ENCODE measurements at regions not wholly inside any gene's neighbourhood (a gene's known extent, or its start where the extent isn't known, plus 50 kb on each side); places are given as distances from the start of the nearest gene placed in this dataset.
"Not testable (repeated sequence)": the region's sequence is repeated elsewhere in the genome, so short reads cannot be mapped to it uniquely, and the experiment has no call there.

DNA sequence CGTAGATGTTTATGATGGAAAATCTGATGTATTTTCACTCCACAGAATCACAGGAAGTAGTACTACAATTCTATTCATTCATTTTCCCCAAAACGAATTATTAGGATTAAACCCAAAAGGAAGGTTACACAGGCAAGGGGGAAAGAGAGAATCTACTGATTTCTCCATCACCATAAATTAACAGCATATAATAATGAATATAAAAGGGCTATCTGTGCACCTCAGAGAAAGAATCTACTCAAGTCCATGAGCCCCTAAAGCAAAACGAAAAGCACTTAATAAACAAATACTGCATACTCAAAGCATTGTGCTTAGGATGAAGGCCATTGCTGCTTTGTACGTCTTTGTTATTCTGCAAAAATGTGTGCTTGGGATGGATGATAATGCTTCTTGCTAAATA is 740.5 kb upstream of the SEMA6A start:
- 64 to 74% (median 67%) methylated on average over 4 of the region's 4 CpGs for WGBS, 3 donors
- no peaks in the 10 kb centered on the region for H3K9me3 ChIP-seq (ENCODE audit: control insufficient read depth in 2 of 2, insufficient read depth in 1 of 2, low read depth in 1 of 2, low read length in 1 of 2)
- no peak for FAIRE-seq

GRCh38 chr5:117304512-117305107 is 730.0 kb upstream of the SEMA6A start:
- H3K27me3 ChIP-seq (ENCODE audit: control insufficient read depth in 3 of 3, insufficient read depth in 3 of 3, low read length in 3 of 3); H3K4me3 ChIP-seq (ENCODE audit: low read depth in 1 of 3, low read length in 3 of 3); H3K27ac ChIP-seq (ENCODE audit: low read depth in 1 of 3, low read length in 2 of 3); DNase-seq; H3K4me1 ChIP-seq (ENCODE audit: control insufficient read depth in 3 of 3, insufficient read depth in 2 of 3, low read depth in 1 of 3, low read length in 2 of 3); FAIRE-seq; H3K9me3 ChIP-seq (ENCODE audit: control insufficient read depth in 2 of 2, insufficient read depth in 1 of 2, low read depth in 1 of 2, low read length in 1 of 2); H3K36me3 ChIP-seq (ENCODE audit: control insufficient read depth in 3 of 3, insufficient read depth in 2 of 3, low read depth in 1 of 3, low read length in 3 of 3): not testable (repeated sequence)
- 92 to 97% (median 94%) methylated on average over 25 to 34 of the region's 34 CpGs for WGBS, 3 donors

More for the DNA sequence above, 740.5 kb upstream of the SEMA6A start:
- no peak overlapping the region for H3K4me3 ChIP-seq (ENCODE audit: low read depth in 1 of 3, low read length in 3 of 3)
- H3K27ac ChIP-seq (ENCODE audit: low read depth in 1 of 3, low read length in 2 of 3) = no peak overlapping the region
- H3K27me3 ChIP-seq (ENCODE audit: control insufficient read depth in 3 of 3, insufficient read depth in 3 of 3, low read length in 3 of 3) = no peaks in the 10 kb centered on the region
- no peaks in the 10 kb centered on the region for H3K4me1 ChIP-seq (ENCODE audit: control insufficient read depth in 3 of 3, insufficient read depth in 2 of 3, low read depth in 1 of 3, low read length in 2 of 3)
- H3K36me3 ChIP-seq (ENCODE audit: control insufficient read depth in 3 of 3, insufficient read depth in 2 of 3, low read depth in 1 of 3, low read length in 3 of 3) = no peaks in the 10 kb centered on the region
- no peak for DNase-seq

DNA sequence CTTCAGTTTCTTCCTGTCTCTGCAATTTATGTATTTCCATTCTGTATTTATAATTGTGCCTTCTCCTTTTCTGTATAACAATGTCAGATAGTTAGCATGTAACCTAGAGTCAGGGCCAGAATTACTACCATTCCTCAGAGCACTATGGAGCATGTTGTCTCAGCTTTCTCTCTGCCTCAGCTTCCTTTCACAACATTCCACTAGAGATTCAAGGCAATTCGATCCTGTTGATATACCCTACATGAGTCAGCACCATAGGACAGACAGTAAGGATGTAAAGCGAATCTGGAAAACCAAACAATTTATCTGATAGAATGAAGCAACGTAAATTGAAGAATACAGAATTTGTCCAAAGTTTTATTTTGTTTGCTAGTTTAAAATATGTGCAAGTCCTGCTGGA is 728.3 kb upstream of the SEMA6A start:
- no peak for FAIRE-seq
- DNase-seq = no peak
- Histone ChIP-seq H3K27ac (ENCODE audit: low read depth in 1 of 3, low read length in 2 of 3) (no peak overlapping the region), H3K36me3 (ENCODE audit: control insufficient read depth in 3 of 3, insufficient read depth in 2 of 3, low read depth in 1 of 3, low read length in 3 of 3) (no peaks in the 10 kb centered on the region), H3K4me1 (ENCODE audit: control insufficient read depth in 3 of 3, insufficient read depth in 2 of 3, low read depth in 1 of 3, low read length in 2 of 3) (no peaks in the 10 kb centered on the region), H3K9me3 (ENCODE audit: control insufficient read depth in 2 of 2, insufficient read depth in 1 of 2, low read depth in 1 of 2, low read length in 1 of 2) (no peaks in the 10 kb centered on the region), H3K27me3 (ENCODE audit: control insufficient read depth in 3 of 3, insufficient read depth in 3 of 3, low read length in 3 of 3) (no peaks in the 10 kb centered on the region), H3K4me3 (ENCODE audit: low read depth in 1 of 3, low read length in 3 of 3) (no peak overlapping the region)
- 66 to 70% (median 67%) methylated on average over 3 of the region's 3 CpGs for WGBS, 3 donors

DNA sequence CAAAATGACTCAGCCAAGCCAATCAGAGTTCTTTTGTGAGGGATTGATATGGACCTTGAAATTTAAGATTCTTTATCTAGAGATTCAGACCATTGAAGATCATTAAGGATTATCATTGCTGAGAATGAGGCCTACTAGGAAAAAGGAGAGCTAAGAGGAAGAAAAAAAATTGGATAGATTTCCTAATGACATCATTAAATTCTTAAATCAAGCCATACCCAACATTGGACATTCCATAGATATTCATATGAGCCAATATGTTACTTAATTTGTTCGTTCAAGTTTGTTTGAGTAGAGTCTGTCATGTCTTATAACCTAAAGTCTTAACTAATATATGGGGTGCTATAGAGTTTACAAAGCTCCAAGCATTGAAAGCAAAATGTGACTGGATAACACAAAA is 727.9 kb upstream of the SEMA6A start:
- Histone ChIP-seq H3K27me3 (ENCODE audit: control insufficient read depth in 3 of 3, insufficient read depth in 3 of 3, low read length in 3 of 3) (no peaks in the 10 kb centered on the region), H3K4me1 (ENCODE audit: control insufficient read depth in 3 of 3, insufficient read depth in 2 of 3, low read depth in 1 of 3, low read length in 2 of 3) (no peaks in the 10 kb centered on the region), H3K27ac (ENCODE audit: low read depth in 1 of 3, low read length in 2 of 3) (no peak overlapping the region), H3K9me3 (ENCODE audit: control insufficient read depth in 2 of 2, insufficient read depth in 1 of 2, low read depth in 1 of 2, low read length in 1 of 2) (no peaks in the 10 kb centered on the region), H3K4me3 (ENCODE audit: low read depth in 1 of 3, low read length in 3 of 3) (no peak overlapping the region), H3K36me3 (ENCODE audit: control insufficient read depth in 3 of 3, insufficient read depth in 2 of 3, low read depth in 1 of 3, low read length in 3 of 3) (no peaks in the 10 kb centered on the region)
- WGBS, 3 donors = 49 to 59% (median 58%) methylated on average over 1 of the region's 1 CpG
- DNase-seq (no peak), FAIRE-seq (no peak)

- DNase-seq (no peak), FAIRE-seq (no peak)
Measured at GRCh38 chr5:117299936-117300328, 725.3 kb upstream of the SEMA6A start.

GRCh38 chr5:117299224-117299935 is 724.8 kb upstream of the SEMA6A start:
- H3K27ac ChIP-seq (ENCODE audit: low read depth in 1 of 3, low read length in 2 of 3) = no peak overlapping the region
- H3K4me3 ChIP-seq (ENCODE audit: low read depth in 1 of 3, low read length in 3 of 3) = no peak overlapping the region
- no peaks in the 10 kb centered on the region for H3K27me3 ChIP-seq (ENCODE audit: control insufficient read depth in 3 of 3, insufficient read depth in 3 of 3, low read length in 3 of 3)
- FAIRE-seq (no peak), DNase-seq (no peak)
- no peaks in the 10 kb centered on the region for H3K9me3 ChIP-seq (ENCODE audit: control insufficient read depth in 2 of 2, insufficient read depth in 1 of 2, low read depth in 1 of 2, low read length in 1 of 2)
- H3K4me1 ChIP-seq (ENCODE audit: control insufficient read depth in 3 of 3, insufficient read depth in 2 of 3, low read depth in 1 of 3, low read length in 2 of 3) = no peaks in the 10 kb centered on the region
- WGBS, 3 donors = 69 to 80% (median 76%) methylated on average over 5 of the region's 5 CpGs
- H3K36me3 ChIP-seq (ENCODE audit: control insufficient read depth in 3 of 3, insufficient read depth in 2 of 3, low read depth in 1 of 3, low read length in 3 of 3) = no peaks in the 10 kb centered on the region

More at GRCh38 chr5:117299936-117300328, 725.3 kb upstream of the SEMA6A start:
- H3K27ac ChIP-seq (ENCODE audit: low read depth in 1 of 3, low read length in 2 of 3) = no peak overlapping the region
- no peaks in the 10 kb centered on the region for H3K36me3 ChIP-seq (ENCODE audit: control insufficient read depth in 3 of 3, insufficient read depth in 2 of 3, low read depth in 1 of 3, low read length in 3 of 3)
- H3K4me3 ChIP-seq (ENCODE audit: low read depth in 1 of 3, low read length in 3 of 3) = no peak overlapping the region
- WGBS, 3 donors = 37 to 49% (median 49%) methylated on average over 3 of the region's 3 CpGs
- H3K9me3 ChIP-seq (ENCODE audit: control insufficient read depth in 2 of 2, insufficient read depth in 1 of 2, low read depth in 1 of 2, low read length in 1 of 2) = no peaks in the 10 kb centered on the region
- H3K4me1 ChIP-seq (ENCODE audit: control insufficient read depth in 3 of 3, insufficient read depth in 2 of 3, low read depth in 1 of 3, low read length in 2 of 3) = no peaks in the 10 kb centered on the region
- no peaks in the 10 kb centered on the region for H3K27me3 ChIP-seq (ENCODE audit: control insufficient read depth in 3 of 3, insufficient read depth in 3 of 3, low read length in 3 of 3)

- no peaks in the 10 kb centered on the region for H3K9me3 ChIP-seq (ENCODE audit: control insufficient read depth in 2 of 2, insufficient read depth in 1 of 2, low read depth in 1 of 2, low read length in 1 of 2)
- no peak overlapping the region for H3K4me3 ChIP-seq (ENCODE audit: low read depth in 1 of 3, low read length in 3 of 3)
- H3K36me3 ChIP-seq (ENCODE audit: control insufficient read depth in 3 of 3, insufficient read depth in 2 of 3, low read depth in 1 of 3, low read length in 3 of 3) = no peaks in the 10 kb centered on the region
- WGBS, 3 donors = 62 to 76% (median 75%) methylated on average over 2 of the region's 2 CpGs
- FAIRE-seq (no peak), DNase-seq (no peak)
- no peaks in the 10 kb centered on the region for H3K27me3 ChIP-seq (ENCODE audit: control insufficient read depth in 3 of 3, insufficient read depth in 3 of 3, low read length in 3 of 3)
- no peak overlapping the region for H3K27ac ChIP-seq (ENCODE audit: low read depth in 1 of 3, low read length in 2 of 3)
- H3K4me1 ChIP-seq (ENCODE audit: control insufficient read depth in 3 of 3, insufficient read depth in 2 of 3, low read depth in 1 of 3, low read length in 2 of 3) = no peaks in the 10 kb centered on the region
Measured at GRCh38 chr5:117296872-117297271, 722.2 kb upstream of the SEMA6A start.

- WGBS, 3 donors = 74 to 87% (median 82%) methylated on average over 1 of the region's 1 CpG
- Histone ChIP-seq H3K9me3 (ENCODE audit: control insufficient read depth in 2 of 2, insufficient read depth in 1 of 2, low read depth in 1 of 2, low read length in 1 of 2) (no peaks in the 10 kb centered on the region), H3K27me3 (ENCODE audit: control insufficient read depth in 3 of 3, insufficient read depth in 3 of 3, low read length in 3 of 3) (no peaks in the 10 kb centered on the region), H3K36me3 (ENCODE audit: control insufficient read depth in 3 of 3, insufficient read depth in 2 of 3, low read depth in 1 of 3, low read length in 3 of 3) (no peaks in the 10 kb centered on the region), H3K4me1 (ENCODE audit: control insufficient read depth in 3 of 3, insufficient read depth in 2 of 3, low read depth in 1 of 3, low read length in 2 of 3) (no peaks in the 10 kb centered on the region), H3K4me3 (ENCODE audit: low read depth in 1 of 3, low read length in 3 of 3) (no peak overlapping the region), H3K27ac (ENCODE audit: low read depth in 1 of 3, low read length in 2 of 3) (no peak overlapping the region)
- DNase-seq (no peak), FAIRE-seq (no peak)
Measured at GRCh38 chr5:117295941-117296340, 721.3 kb upstream of the SEMA6A start.

DNA sequence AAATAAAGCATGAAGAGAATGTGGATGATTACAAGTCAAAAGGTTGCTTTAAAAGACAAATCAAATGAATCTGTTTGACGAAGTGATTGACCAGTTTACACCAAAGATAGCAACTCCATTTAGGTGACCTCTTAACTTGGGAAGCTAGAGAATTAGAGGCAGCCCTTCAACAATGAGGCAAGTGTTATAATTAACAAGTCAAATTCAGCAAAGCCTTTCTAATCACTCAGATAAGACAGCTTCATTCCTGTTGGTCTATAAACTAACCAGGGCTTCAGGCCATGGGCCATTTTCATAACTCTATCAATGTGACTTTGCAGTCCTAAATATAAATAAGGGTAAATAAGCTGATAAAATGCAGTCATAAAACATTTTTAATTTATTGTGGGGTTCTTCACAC is 712.2 kb upstream of the SEMA6A start:
- H3K4me1 ChIP-seq (ENCODE audit: control insufficient read depth in 3 of 3, insufficient read depth in 2 of 3, low read depth in 1 of 3, low read length in 2 of 3) = no peaks in the 10 kb centered on the region
- H3K9me3 ChIP-seq (ENCODE audit: control insufficient read depth in 2 of 2, insufficient read depth in 1 of 2, low read depth in 1 of 2, low read length in 1 of 2) = no peaks in the 10 kb centered on the region
- no peaks in the 10 kb centered on the region for H3K27me3 ChIP-seq (ENCODE audit: control insufficient read depth in 3 of 3, insufficient read depth in 3 of 3, low read length in 3 of 3)
- no peak for DNase-seq
- WGBS, 3 donors = 41 to 68% (median 43%) methylated on average over 1 of the region's 1 CpG
- H3K27ac ChIP-seq (ENCODE audit: low read depth in 1 of 3, low read length in 2 of 3) = no peak overlapping the region
- no peaks in the 10 kb centered on the region for H3K36me3 ChIP-seq (ENCODE audit: control insufficient read depth in 3 of 3, insufficient read depth in 2 of 3, low read depth in 1 of 3, low read length in 3 of 3)
- FAIRE-seq = no peak
- H3K4me3 ChIP-seq (ENCODE audit: low read depth in 1 of 3, low read length in 3 of 3) = no peak overlapping the region
